Fibroblast of skin of right biceps (primary cell): ENCODE measurements at regions not wholly inside any gene's neighbourhood (a gene's known extent, or its start where the extent isn't known, plus 50 kb on each side); places are given as distances from the start of the nearest gene placed in this dataset.
"Not testable (repeated sequence)": the region's sequence is repeated elsewhere in the genome, so short reads cannot be mapped to it uniquely, and the experiment has no call there.

Experiments used
- DNase-seq: peaks from one replicate; pipeline ENCODE4 v3.0.0-alpha.2; 2013

GRCh38 chr14:35174342-35174741 is 52.0 kb downstream of the PRORP start:
- DNase-seq: no peak

GRCh38 chr14:35180179-35180578 is 57.8 kb downstream of the PRORP start:
- DNase-seq: no peak

GRCh38 chr14:35184891-35185290 is 62.5 kb downstream of the PRORP start:
- DNase-seq: not testable (repeated sequence)

GRCh38 chr14:35189422-35189821 is 67.1 kb downstream of the PRORP start:
- DNase-seq: no peak

GRCh38 chr14:35193161-35193560 is 70.8 kb downstream of the PRORP start:
- DNase-seq: no peak

- not testable (repeated sequence) for DNase-seq
Measured at GRCh38 chr14:35194183-35194582, 71.8 kb downstream of the PRORP start.

GRCh38 chr14:35196571-35196970 is 74.2 kb downstream of the PRORP start:
- no peak for DNase-seq

- peak; percentile 52 for DNase-seq
Measured at GRCh38 chr14:35197015-35197414, 74.7 kb downstream of the PRORP start.

GRCh38 chr14:35201066-35201465 is 78.7 kb downstream of the PRORP start:
- no peak for DNase-seq

- DNase-seq: no peak
Measured at GRCh38 chr14:35202195-35202594, 79.8 kb downstream of the PRORP start.

GRCh38 chr14:35205737-35206136 is 83.4 kb downstream of the PRORP start:
- no peak for DNase-seq

GRCh38 chr14:35211067-35211466 is 81.1 kb upstream of the PSMA6 start:
- DNase-seq: no peak

GRCh38 chr14:35212471-35213142 is 79.6 kb upstream of the PSMA6 start:
- no peak for DNase-seq

GRCh38 chr14:35213143-35213788 is 78.9 kb upstream of the PSMA6 start:
- no peak for DNase-seq

GRCh38 chr14:35213869-35214387 is 78.3 kb upstream of the PSMA6 start:
- peak; percentile 37 for DNase-seq

GRCh38 chr14:35214402-35214801 is 77.8 kb upstream of the PSMA6 start:
- not testable (repeated sequence) for DNase-seq

GRCh38 chr14:35215110-35215813 is 76.9 kb upstream of the PSMA6 start:
- peak; percentile 56 for DNase-seq

- DNase-seq: not testable (repeated sequence)
Measured at GRCh38 chr14:35218176-35218575, 74.0 kb upstream of the PSMA6 start.

GRCh38 chr14:35218963-35219362 is 73.2 kb upstream of the PSMA6 start:
- no peak for DNase-seq

GRCh38 chr14:35220027-35220676 is 72.0 kb upstream of the PSMA6 start:
- DNase-seq: no peak

- no peak for DNase-seq
Measured at GRCh38 chr14:35220920-35221319, 71.3 kb upstream of the PSMA6 start.

- DNase-seq: no peak
Measured at GRCh38 chr14:35221462-35221861, 70.7 kb upstream of the PSMA6 start.

GRCh38 chr14:35222324-35222723 is 69.9 kb upstream of the PSMA6 start:
- no peak for DNase-seq
